Smooth muscle cell (in vitro differentiated cells): ENCODE measurements at regions not wholly inside any gene's neighbourhood (a gene's known extent, or its start where the extent isn't known, plus 50 kb on each side); places are given as distances from the start of the nearest gene placed in this dataset.

ENCODE experiments used
- DNase-seq: peaks from one replicate; lab custom pipeline; 2025; ENCODE audit not compliant: unreplicated experiment; lab: John Stamatoyannopoulos, UW
- H2AFZ ChIP-seq: fragments of 200-600 bp; sonication (generic); 2 replicates; pipeline ENCODE4 v1.6.0; 2016; ENCODE audit warnings: antibody characterized with exemption, low read depth, mild to moderate bottlenecking
- H3F3A ChIP-seq: fragments of 200-600 bp; sonication (generic); 2 replicates; pipeline ENCODE4 v1.6.0; 2017; ENCODE audit warnings: antibody characterized with exemption, low read depth
- H3K27ac ChIP-seq: fragments of 200-600 bp; sonication (generic); 2 replicates; pipeline ENCODE4 v1.5.1; 2016; ENCODE audit warnings: low read depth, mild to moderate bottlenecking
- H3K27me3 ChIP-seq: fragments of 200-600 bp; sonication (generic); 2 replicates; pipeline ENCODE4 v1.6.1; 2016; ENCODE audit warnings: low read depth, mild to moderate bottlenecking
- H3K36me3 ChIP-seq: fragments of 200-600 bp; sonication (generic); 2 replicates; pipeline ENCODE4 v1.5.1; 2016; ENCODE audit warnings: low read depth
- H3K4me1 ChIP-seq: fragments of 200-600 bp; sonication (generic); 2 replicates; pipeline ENCODE4 v1.5.1; 2016; ENCODE audit warnings: low read depth
- H3K4me2 ChIP-seq: fragments of 200-600 bp; sonication (generic); 2 replicates; pipeline ENCODE4 v1.6.0; 2016; ENCODE audit warnings: mild to moderate bottlenecking
- H3K4me3 ChIP-seq: fragments of 200-600 bp; sonication (generic); 2 replicates; pipeline ENCODE4 v1.5.1; 2016; ENCODE audit warnings: mild to moderate bottlenecking
- H3K79me2 ChIP-seq: fragments of 200-600 bp; sonication (generic); 2 replicates; pipeline ENCODE4 v1.6.0; 2016; ENCODE audit warnings: low read depth, mild to moderate bottlenecking
- H3K9ac ChIP-seq: fragments of 200-600 bp; sonication (generic); 2 replicates; pipeline ENCODE4 v1.6.0; 2016; ENCODE audit warnings: low read depth
- H3K9me3 ChIP-seq: fragments of 200-600 bp; sonication (generic); replicated peaks from 2 replicates; pipeline ENCODE4 v1.5.1; 2016; ENCODE audit warnings: low read depth
- H4K20me1 ChIP-seq: fragments of 200-600 bp; sonication (generic); 2 replicates; pipeline ENCODE4 v1.6.0; 2016; ENCODE audit warnings: low read depth
- CTCF ChIP-seq: fragments of 200-600 bp; sonication (generic); IDR thresholded peaks from 2 replicates; pipeline ENCODE4 v1.5.1; 2017; ENCODE audit warnings: borderline replicate concordance, mild to moderate bottlenecking, antibody characterized with exemption; ENCODE audit not compliant: insufficient read depth, poor library complexity, severe bottlenecking
- WGBS: methylation state at CpG from one replicate; pipeline ENCODE4 v1.1.7; 2016; ENCODE audit warnings: low lambda C conversion rate; 5-methylcytosine and 5-hydroxymethylcytosine counted together

- no peak overlapping the region for H3K9ac ChIP-seq
- no peak for DNase-seq
- no peaks in the 10 kb centered on the region for H3K36me3 ChIP-seq
- H3K4me1 ChIP-seq, result no peaks in the 10 kb centered on the region
- H3K79me2 ChIP-seq, result no peaks in the 10 kb centered on the region
- 92% methylated on average over 3 of the region's 3 CpGs for WGBS
- H4K20me1 ChIP-seq, result no peaks in the 10 kb centered on the region
- TF ChIP-seq CTCF, result no peak
- H3K9me3 ChIP-seq, result no peaks in the 10 kb centered on the region
- H3K4me2 ChIP-seq, result no peak overlapping the region
- H2AFZ ChIP-seq, result no peak overlapping the region
- no peak overlapping the region for H3K4me3 ChIP-seq
- H3F3A ChIP-seq, result no peaks in the 10 kb centered on the region
- peaks cover 14% of the 10 kb centered on the region for H3K27me3 ChIP-seq
- no peak overlapping the region for H3K27ac ChIP-seq
Measured at GRCh38 chr1:229769006-229769405, 143.0 kb downstream of the URB2 start.

GRCh38 chr1:229769809-229770208 is 143.8 kb downstream of the URB2 start:
- no peaks in the 10 kb centered on the region for H3K36me3 ChIP-seq
- TF ChIP-seq CTCF, result no peak
- no peaks in the 10 kb centered on the region for H3K79me2 ChIP-seq
- H3K9me3 ChIP-seq, result no peaks in the 10 kb centered on the region
- H3K9ac ChIP-seq, result no peak overlapping the region
- no peaks in the 10 kb centered on the region for H4K20me1 ChIP-seq
- DNase-seq, result no peak
- no peaks in the 10 kb centered on the region for H3K4me1 ChIP-seq
- H3F3A ChIP-seq, result no peaks in the 10 kb centered on the region
- no peak overlapping the region for H3K27ac ChIP-seq
- no peak overlapping the region for H2AFZ ChIP-seq
- H3K4me2 ChIP-seq, result no peak overlapping the region
- H3K27me3 ChIP-seq, result peaks cover 14% of the 10 kb centered on the region
- H3K4me3 ChIP-seq, result no peak overlapping the region
- WGBS, result 88% methylated on average over 5 of the region's 5 CpGs

GRCh38 chr1:229778794-229779193 is 152.7 kb downstream of the URB2 start:
- Histone ChIP-seq H3F3A (no peaks in the 10 kb centered on the region), H3K79me2 (no peaks in the 10 kb centered on the region), H2AFZ (no peak overlapping the region), H4K20me1 (no peaks in the 10 kb centered on the region), H3K36me3 (no peaks in the 10 kb centered on the region), H3K4me1 (no peaks in the 10 kb centered on the region), H3K27me3 (no peaks in the 10 kb centered on the region), H3K4me3 (no peak overlapping the region), H3K27ac (no peak overlapping the region), H3K4me2 (no peak overlapping the region), H3K9me3 (no peaks in the 10 kb centered on the region), H3K9ac (no peak overlapping the region)
- no peak for DNase-seq
- WGBS, result 83% methylated on average over 5 of the region's 5 CpGs
- TF ChIP-seq CTCF, result no peak

GRCh38 chr1:229781453-229781852 is 155.4 kb downstream of the URB2 start:
- Histone ChIP-seq H3K9ac (no peak overlapping the region), H3F3A (peaks cover under 1% of the 10 kb centered on the region), H3K27me3 (no peaks in the 10 kb centered on the region), H2AFZ (no peak overlapping the region), H3K9me3 (no peaks in the 10 kb centered on the region), H3K27ac (no peak overlapping the region), H3K4me1 (no peaks in the 10 kb centered on the region), H3K79me2 (no peaks in the 10 kb centered on the region), H3K4me2 (no peak overlapping the region), H4K20me1 (no peaks in the 10 kb centered on the region), H3K36me3 (no peaks in the 10 kb centered on the region), H3K4me3 (no peak overlapping the region)
- WGBS, result 80% methylated on average over 7 of the region's 7 CpGs
- no peak for DNase-seq
- no peak for TF ChIP-seq CTCF
